ENCODE measurements at regions not wholly inside any gene's neighbourhood (a gene's known extent, or its start where the extent isn't known, plus 50 kb on each side); places are given as distances from the start of the nearest gene placed in this dataset.

DNA sequence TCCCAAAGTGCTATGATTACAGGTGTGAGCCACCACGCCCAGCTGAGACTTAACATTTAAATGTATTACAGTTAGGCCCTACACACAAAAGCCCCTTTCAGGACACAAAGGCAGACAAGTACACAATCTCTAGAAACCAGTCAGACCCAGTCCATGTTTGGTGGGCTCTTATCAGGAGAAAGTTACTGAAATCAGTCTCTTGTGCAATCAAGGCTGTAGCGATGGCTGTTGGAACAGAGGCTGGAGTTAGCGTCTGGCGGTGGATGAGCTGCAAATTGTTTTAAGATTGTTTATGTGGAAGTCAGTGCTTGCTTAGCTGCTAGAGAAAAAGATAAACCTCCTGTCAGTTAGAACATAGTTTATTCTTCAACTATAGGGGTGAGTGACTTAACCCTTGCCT, 89.5 kb upstream of the SNRPN start:
- Histone ChIP-seq H3K9me3 (ENCODE audit: control insufficient read depth in 4 of 4, low read length in 3 of 4) (peaks cover 0 to 4% (median 0%) of the 10 kb centered on the region in 4 donors), H3K36me3 (ENCODE audit: control insufficient read depth in 4 of 4, insufficient read depth in 3 of 4, low read depth in 1 of 4, low read length in 3 of 4) (no peaks in the 10 kb centered on the region), H3K9ac (ENCODE audit: low read depth in 1 of 2, low read length in 2 of 2) (no peak overlapping the region), H3K4me1 (ENCODE audit: control insufficient read depth in 4 of 4, insufficient read depth in 4 of 4, low read length in 3 of 4) (no peaks in the 10 kb centered on the region), H3K27me3 (ENCODE audit: control insufficient read depth in 4 of 4, insufficient read depth in 4 of 4, low read length in 3 of 4) (peaks cover 0 to 3% (median 0%) of the 10 kb centered on the region in 4 donors), H3K27ac (ENCODE audit: low read depth in 1 of 2, low read length in 2 of 2) (no peak overlapping the region), H3K4me3 (ENCODE audit: low read depth in 1 of 3, low read length in 3 of 3) (no peak overlapping the region)
- 65% methylated on average over 4 of the region's 4 CpGs for WGBS
- TF ChIP-seq SP1 (IDR thresholded peaks at IDR 0.05) (no peak), RXRA (IDR thresholded peaks at IDR 0.05) (no peak), HNF4A (conservative IDR thresholded peaks at IDR 0.05) (no peak)
- TF ChIP-seq, protein P1, sequence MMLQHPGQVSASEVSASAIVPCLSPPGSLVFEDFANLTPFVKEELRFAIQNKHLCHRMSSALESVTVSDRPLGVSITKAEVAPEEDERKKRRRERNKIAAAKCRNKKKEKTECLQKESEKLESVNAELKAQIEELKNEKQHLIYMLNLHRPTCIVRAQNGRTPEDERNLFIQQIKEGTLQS (IDR thresholded peaks at IDR 0.05): no peak
- TF ChIP-seq, protein P2, sequence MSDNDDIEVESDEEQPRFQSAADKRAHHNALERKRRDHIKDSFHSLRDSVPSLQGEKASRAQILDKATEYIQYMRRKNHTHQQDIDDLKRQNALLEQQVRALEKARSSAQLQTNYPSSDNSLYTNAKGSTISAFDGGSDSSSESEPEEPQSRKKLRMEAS (IDR thresholded peaks at IDR 0.05): no peak
- DNase-seq (ENCODE audit: low spot score): no peak

DNA sequence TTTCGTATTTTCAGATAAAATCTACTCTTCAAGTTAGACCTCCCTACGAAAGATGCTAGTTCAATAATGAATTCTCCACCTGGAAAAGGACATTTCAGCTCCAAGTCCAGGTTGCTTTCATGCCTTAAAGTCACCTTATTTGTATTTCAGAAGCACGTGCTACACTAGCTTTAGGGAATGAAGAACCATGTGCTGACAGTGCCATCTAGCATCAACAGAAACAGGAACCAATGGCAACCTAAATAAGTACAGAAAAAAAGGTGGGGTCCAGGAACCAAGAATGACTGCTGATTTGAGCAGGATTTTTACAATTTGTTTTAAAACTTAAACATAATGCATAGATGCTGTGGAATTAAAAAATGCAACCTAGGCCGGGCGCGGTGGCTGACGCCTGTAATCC, 77.6 kb upstream of the SNRPN start:
- H3K4me1 ChIP-seq (ENCODE audit: control insufficient read depth in 4 of 4, insufficient read depth in 4 of 4, low read length in 3 of 4): no peaks in the 10 kb centered on the region
- no peak for TF ChIP-seq SP1 (IDR thresholded peaks at IDR 0.05)
- no peak for TF ChIP-seq FOXA1 (IDR thresholded peaks at IDR 0.05)
- TF ChIP-seq NR2F2 (IDR thresholded peaks at IDR 0.05): no peak
- TF ChIP-seq HNF4A (conservative IDR thresholded peaks at IDR 0.05): no peak
- TF ChIP-seq, protein P3, sequence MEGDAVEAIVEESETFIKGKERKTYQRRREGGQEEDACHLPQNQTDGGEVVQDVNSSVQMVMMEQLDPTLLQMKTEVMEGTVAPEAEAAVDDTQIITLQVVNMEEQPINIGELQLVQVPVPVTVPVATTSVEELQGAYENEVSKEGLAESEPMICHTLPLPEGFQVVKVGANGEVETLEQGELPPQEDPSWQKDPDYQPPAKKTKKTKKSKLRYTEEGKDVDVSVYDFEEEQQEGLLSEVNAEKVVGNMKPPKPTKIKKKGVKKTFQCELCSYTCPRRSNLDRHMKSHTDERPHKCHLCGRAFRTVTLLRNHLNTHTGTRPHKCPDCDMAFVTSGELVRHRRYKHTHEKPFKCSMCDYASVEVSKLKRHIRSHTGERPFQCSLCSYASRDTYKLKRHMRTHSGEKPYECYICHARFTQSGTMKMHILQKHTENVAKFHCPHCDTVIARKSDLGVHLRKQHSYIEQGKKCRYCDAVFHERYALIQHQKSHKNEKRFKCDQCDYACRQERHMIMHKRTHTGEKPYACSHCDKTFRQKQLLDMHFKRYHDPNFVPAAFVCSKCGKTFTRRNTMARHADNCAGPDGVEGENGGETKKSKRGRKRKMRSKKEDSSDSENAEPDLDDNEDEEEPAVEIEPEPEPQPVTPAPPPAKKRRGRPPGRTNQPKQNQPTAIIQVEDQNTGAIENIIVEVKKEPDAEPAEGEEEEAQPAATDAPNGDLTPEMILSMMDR (IDR thresholded peaks at IDR 0.05; ENCODE audit: low read depth, low read length, missing input control): no peak
- TF ChIP-seq, protein P4, sequence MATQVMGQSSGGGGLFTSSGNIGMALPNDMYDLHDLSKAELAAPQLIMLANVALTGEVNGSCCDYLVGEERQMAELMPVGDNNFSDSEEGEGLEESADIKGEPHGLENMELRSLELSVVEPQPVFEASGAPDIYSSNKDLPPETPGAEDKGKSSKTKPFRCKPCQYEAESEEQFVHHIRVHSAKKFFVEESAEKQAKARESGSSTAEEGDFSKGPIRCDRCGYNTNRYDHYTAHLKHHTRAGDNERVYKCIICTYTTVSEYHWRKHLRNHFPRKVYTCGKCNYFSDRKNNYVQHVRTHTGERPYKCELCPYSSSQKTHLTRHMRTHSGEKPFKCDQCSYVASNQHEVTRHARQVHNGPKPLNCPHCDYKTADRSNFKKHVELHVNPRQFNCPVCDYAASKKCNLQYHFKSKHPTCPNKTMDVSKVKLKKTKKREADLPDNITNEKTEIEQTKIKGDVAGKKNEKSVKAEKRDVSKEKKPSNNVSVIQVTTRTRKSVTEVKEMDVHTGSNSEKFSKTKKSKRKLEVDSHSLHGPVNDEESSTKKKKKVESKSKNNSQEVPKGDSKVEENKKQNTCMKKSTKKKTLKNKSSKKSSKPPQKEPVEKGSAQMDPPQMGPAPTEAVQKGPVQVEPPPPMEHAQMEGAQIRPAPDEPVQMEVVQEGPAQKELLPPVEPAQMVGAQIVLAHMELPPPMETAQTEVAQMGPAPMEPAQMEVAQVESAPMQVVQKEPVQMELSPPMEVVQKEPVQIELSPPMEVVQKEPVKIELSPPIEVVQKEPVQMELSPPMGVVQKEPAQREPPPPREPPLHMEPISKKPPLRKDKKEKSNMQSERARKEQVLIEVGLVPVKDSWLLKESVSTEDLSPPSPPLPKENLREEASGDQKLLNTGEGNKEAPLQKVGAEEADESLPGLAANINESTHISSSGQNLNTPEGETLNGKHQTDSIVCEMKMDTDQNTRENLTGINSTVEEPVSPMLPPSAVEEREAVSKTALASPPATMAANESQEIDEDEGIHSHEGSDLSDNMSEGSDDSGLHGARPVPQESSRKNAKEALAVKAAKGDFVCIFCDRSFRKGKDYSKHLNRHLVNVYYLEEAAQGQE (IDR thresholded peaks at IDR 0.05): no peak
- TF ChIP-seq TAF1 (conservative IDR thresholded peaks at IDR 0.05): no peak
- TF ChIP-seq GABPA (IDR thresholded peaks at IDR 0.05 in 1 of 2, conservative IDR thresholded peaks at IDR 0.05 in 1 of 2): no peak
- TF ChIP-seq JUND (IDR thresholded peaks at IDR 0.05): no peak
- TF ChIP-seq RXRA (IDR thresholded peaks at IDR 0.05): no peak
- TF ChIP-seq HNF4G (IDR thresholded peaks at IDR 0.05): no peak
- TF ChIP-seq, protein P1 (IDR thresholded peaks at IDR 0.05): no peak
- TF ChIP-seq RAD21 (IDR thresholded peaks at IDR 0.05): no peak
- WGBS: 62% methylated on average over 7 of the region's 7 CpGs

More for the DNA sequence above, 77.6 kb upstream of the SNRPN start:
- Histone ChIP-seq H3K9ac (ENCODE audit: low read depth in 1 of 2, low read length in 2 of 2) (no peak overlapping the region), H3K27me3 (ENCODE audit: control insufficient read depth in 4 of 4, insufficient read depth in 4 of 4, low read length in 3 of 4) (no peaks in the 10 kb centered on the region), H3K27ac (ENCODE audit: low read depth in 1 of 2, low read length in 2 of 2) (no peak overlapping the region), H3K36me3 (ENCODE audit: control insufficient read depth in 4 of 4, insufficient read depth in 3 of 4, low read depth in 1 of 4, low read length in 3 of 4) (no peaks in the 10 kb centered on the region), H3K4me3 (ENCODE audit: low read depth in 1 of 3, low read length in 3 of 3) (no peak overlapping the region), H3K9me3 (ENCODE audit: control insufficient read depth in 4 of 4, low read length in 3 of 4) (peaks cover 0 to 10% (median 5%) of the 10 kb centered on the region in 4 donors)
- DNase-seq (ENCODE audit: low spot score): no peak

Measured in liver (tissue), 8 donors.